Mesenchymal stem cell (in vitro differentiated cells and primary cell): ENCODE measurements at regions not wholly inside any gene's neighbourhood (a gene's known extent, or its start where the extent isn't known, plus 50 kb on each side); places are given as distances from the start of the nearest gene placed in this dataset.

ENCODE experiments used
- DNase-seq: peaks from one replicate; pipeline ENCODE4 v3.0.0-alpha.2; 2013
- H2AFZ ChIP-seq: one replicate; pipeline ENCODE4 v1.6.1; 2013; ENCODE audit warnings: low read depth, mild to moderate bottlenecking, control low read depth, inconsistent platforms, low read length, moderate library complexity
- H2AK5ac ChIP-seq: 2 replicates; pipeline ENCODE4 v1.6.1; 2013; ENCODE audit warnings: low read length, moderate library complexity, mild to moderate bottlenecking, inconsistent platforms; ENCODE audit not compliant: severe bottlenecking
- H2BK120ac ChIP-seq: one replicate; pipeline ENCODE4 v1.6.1; 2013; ENCODE audit warnings: low read depth, mild to moderate bottlenecking, inconsistent platforms, low read length, moderate library complexity
- H2BK12ac ChIP-seq, 2 experiments: one replicate each; pipeline ENCODE4 v1.6.1; 2013; ENCODE audit warnings: inconsistent platforms in 2 of 2, low read length in 2 of 2, mild to moderate bottlenecking in 2 of 2, moderate library complexity in 2 of 2, control low read depth in 1 of 2
- H2BK15ac ChIP-seq: one replicate; pipeline ENCODE4 v1.6.1; 2013; ENCODE audit warnings: mild to moderate bottlenecking, low read depth, inconsistent platforms; ENCODE audit not compliant: poor library complexity, severe bottlenecking
- H2BK5ac ChIP-seq: 2 replicates; pipeline ENCODE4 v1.6.1; 2013; ENCODE audit warnings: low read depth, mild to moderate bottlenecking, low read length, control low read depth, inconsistent platforms; ENCODE audit not compliant: poor library complexity, severe bottlenecking
- H3K14ac ChIP-seq, 2 experiments: one replicate each; pipeline ENCODE4 v1.6.1; 2013; ENCODE audit warnings: inconsistent platforms in 2 of 2, low read length in 2 of 2, control low read depth in 1 of 2, mild to moderate bottlenecking in 1 of 2, moderate library complexity in 1 of 2
- H3K18ac ChIP-seq, 2 experiments: one replicate each; pipeline ENCODE4 v1.6.1; 2013; ENCODE audit warnings: inconsistent platforms in 2 of 2, low read length in 2 of 2, control low read depth in 1 of 2, low read depth in 1 of 2, mild to moderate bottlenecking in 1 of 2
- H3K23ac ChIP-seq, 2 experiments: one replicate each; pipeline ENCODE4 v1.6.1; 2013; ENCODE audit warnings: inconsistent platforms in 2 of 2, low read length in 2 of 2, mild to moderate bottlenecking in 2 of 2, moderate library complexity in 2 of 2, control low read depth in 1 of 2
- H3K27ac ChIP-seq: 2 replicates; pipeline ENCODE4 v1.5.1; 2013; ENCODE audit warnings: mild to moderate bottlenecking, moderate library complexity, low read length, control low read depth, inconsistent platforms; ENCODE audit not compliant: poor library complexity, severe bottlenecking
- H3K27me3 ChIP-seq, 2 experiments: 2 replicates each; pipeline versions ENCODE4 v1.6.1 to v1.7.0; 2013; ENCODE audit warnings: low read length in 2 of 2, mild to moderate bottlenecking in 2 of 2, moderate library complexity in 2 of 2, control low read depth in 1 of 2, inconsistent platforms in 1 of 2; ENCODE audit not compliant: control insufficient read depth in 1 of 2, insufficient read depth in 1 of 2
- H3K36me3 ChIP-seq, 2 experiments: 2 replicates each; pipeline versions ENCODE4 v1.6.1 to v1.7.0; 2013; ENCODE audit warnings: low read length in 2 of 2, control low read depth in 1 of 2, inconsistent platforms in 1 of 2, low read depth in 1 of 2, mild to moderate bottlenecking in 1 of 2; ENCODE audit not compliant: insufficient read depth in 2 of 2, control insufficient read depth in 1 of 2
- H3K4ac ChIP-seq, 2 experiments: one replicate each; pipeline ENCODE4 v1.6.1; 2013; ENCODE audit warnings: inconsistent platforms in 2 of 2, low read length in 2 of 2, mild to moderate bottlenecking in 2 of 2, moderate library complexity in 2 of 2, control low read depth in 1 of 2, low read depth in 1 of 2
- H3K4me1 ChIP-seq: 2 replicates; pipeline ENCODE4 v1.6.1; 2013; ENCODE audit warnings: low read depth, low read length, control low read depth; ENCODE audit not compliant: control insufficient read depth, insufficient read depth
- H3K4me2 ChIP-seq: 2 replicates; pipeline ENCODE4 v1.6.1; 2013; ENCODE audit warnings: low read length, mild to moderate bottlenecking, inconsistent platforms; ENCODE audit not compliant: poor library complexity, severe bottlenecking
- H3K4me3 ChIP-seq, 2 experiments: 2 replicates each; pipeline versions ENCODE4 v1.5.1 to v1.7.0; 2013; ENCODE audit warnings: low read length in 2 of 2, mild to moderate bottlenecking in 2 of 2, control low read depth in 1 of 2, low read depth in 1 of 2; ENCODE audit not compliant: insufficient read depth in 1 of 2
- H3K79me1 ChIP-seq: replicated peaks from 2 replicates; pipeline ENCODE4 v1.6.1; 2013; ENCODE audit warnings: mild to moderate bottlenecking, control low read depth, low read length, inconsistent platforms; ENCODE audit not compliant: poor library complexity, severe bottlenecking
- H3K9ac ChIP-seq: 2 replicates; pipeline ENCODE4 v1.7.0; 2013; ENCODE audit warnings: mild to moderate bottlenecking, low read length, moderate library complexity
- H3K9me3 ChIP-seq: 2 replicates; pipeline ENCODE4 v1.7.0; 2013; ENCODE audit warnings: mild to moderate bottlenecking, low read length; ENCODE audit not compliant: control insufficient read depth
- H4K8ac ChIP-seq: one replicate; pipeline ENCODE4 v1.6.1; 2013; ENCODE audit warnings: inconsistent platforms, mild to moderate bottlenecking, low read length, moderate library complexity
- H4K91ac ChIP-seq: one replicate; pipeline ENCODE4 v1.6.1; 2013; ENCODE audit warnings: mild to moderate bottlenecking, low read length, inconsistent platforms
- WGBS: methylation state at CpG from one replicate; pipeline ENCODE4 v1.1.7; 2013; ENCODE audit warnings: mixed read lengths; 5-methylcytosine and 5-hydroxymethylcytosine counted together

GRCh38 chr6:145241039-145241438 is 494.3 kb downstream of the EPM2A start:
- Histone ChIP-seq H3K23ac (no peak overlapping the region), H2AK5ac (no peak overlapping the region), H3K4me1 (peaks cover 2% of the 10 kb centered on the region), H3K4me2 (no peak overlapping the region), H3K14ac (no peak overlapping the region), H3K27me3 (no peaks in the 10 kb centered on the region), H2BK15ac (no peak overlapping the region), H3K79me1 (no peaks in the 10 kb centered on the region), H4K8ac (no peak overlapping the region), H3K4ac (no peak overlapping the region), H3K36me3 (no peaks in the 10 kb centered on the region), H3K27ac (no peak overlapping the region), H3K9ac (peak overlapping the region; percentile 52), H3K9me3 (no peaks in the 10 kb centered on the region), H4K91ac (no peak overlapping the region), H2BK5ac (no peak overlapping the region), H2AFZ (no peak overlapping the region), H2BK12ac (no peak overlapping the region), H3K18ac (no peak overlapping the region), H2BK120ac (no peak overlapping the region), H3K4me3 (peak overlapping the region in 1 of 2 experiments; percentile 51)
- DNase-seq, result peak; percentile 21
- WGBS, result 75% methylated on average over 3 of the region's 3 CpGs

- H3K4me1 ChIP-seq, result peaks cover 2% of the 10 kb centered on the region
- peak overlapping the region; percentile 52 for H3K9ac ChIP-seq
- no peak overlapping the region for H3K4me2 ChIP-seq
- no peak overlapping the region for H4K8ac ChIP-seq
- no peak overlapping the region for H4K91ac ChIP-seq
- peak overlapping the region in 1 of 2 experiments; percentile 51 for H3K4me3 ChIP-seq
- H2AK5ac ChIP-seq, result no peak overlapping the region
- no peak overlapping the region for H3K23ac ChIP-seq
- no peak overlapping the region for H2BK15ac ChIP-seq
- DNase-seq, result no peak
- H3K9me3 ChIP-seq, result no peaks in the 10 kb centered on the region
- no peak overlapping the region for H2BK5ac ChIP-seq
- 82% methylated on average over 1 of the region's 3 CpGs for WGBS
- no peak overlapping the region for H3K18ac ChIP-seq
- no peak overlapping the region for H2AFZ ChIP-seq
- no peaks in the 10 kb centered on the region for H3K79me1 ChIP-seq
- no peak overlapping the region for H3K27ac ChIP-seq
- H3K27me3 ChIP-seq, result no peaks in the 10 kb centered on the region
- H2BK120ac ChIP-seq, result no peak overlapping the region
- no peak overlapping the region for H3K14ac ChIP-seq
- no peaks in the 10 kb centered on the region for H3K36me3 ChIP-seq
- no peak overlapping the region for H3K4ac ChIP-seq
- H2BK12ac ChIP-seq, result no peak overlapping the region
Observed at GRCh38 chr6:145241721-145242120, 493.6 kb downstream of the EPM2A start.

DNA sequence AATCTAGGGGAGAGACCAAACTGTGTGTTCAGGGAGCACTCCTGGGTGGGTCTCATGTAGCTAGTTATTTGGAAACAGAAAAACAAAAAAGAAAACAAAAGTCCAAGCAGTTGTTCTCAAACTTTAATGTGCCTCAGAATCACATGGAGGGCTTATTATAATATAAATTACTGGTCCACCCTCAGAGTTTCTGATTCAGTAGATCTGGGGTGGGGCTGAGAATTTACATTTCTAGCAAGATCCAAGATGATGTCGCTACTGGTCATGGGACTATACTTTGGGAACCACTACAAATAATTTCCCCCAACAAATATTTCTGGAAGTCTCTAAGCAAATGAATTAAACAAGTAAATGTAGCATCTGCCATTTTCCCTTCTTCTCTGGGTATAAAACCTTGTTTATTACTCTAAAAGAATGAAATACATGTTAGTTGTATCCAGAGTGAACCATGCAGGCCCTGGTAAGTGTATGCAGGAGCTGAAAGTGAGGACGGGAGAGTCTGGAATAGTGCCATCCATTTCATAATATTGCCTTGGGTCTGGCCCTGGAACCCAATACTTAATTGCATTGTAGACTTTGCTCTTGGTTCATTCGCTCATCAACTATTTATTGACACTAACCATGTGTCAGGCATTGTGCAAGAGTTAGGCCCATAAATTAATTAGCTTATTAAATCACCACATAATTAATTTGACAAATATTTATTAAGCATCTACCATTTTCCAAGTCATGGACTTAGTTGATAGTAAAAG is 490.8 kb downstream of the EPM2A start:
- no peak overlapping the region for H2BK120ac ChIP-seq
- H2AFZ ChIP-seq, result no peak overlapping the region
- no peaks in the 10 kb centered on the region for H3K9me3 ChIP-seq
- no peak overlapping the region for H2BK12ac ChIP-seq
- no peak overlapping the region for H4K91ac ChIP-seq
- H3K4me3 ChIP-seq, result no peak overlapping the region
- H3K14ac ChIP-seq, result no peak overlapping the region
- peaks cover 2% of the 10 kb centered on the region for H3K4me1 ChIP-seq
- H4K8ac ChIP-seq, result no peak overlapping the region
- no peak overlapping the region for H2BK5ac ChIP-seq
- WGBS, result 64% methylated on average over 3 of the region's 3 CpGs
- DNase-seq, result no peak
- no peaks in the 10 kb centered on the region for H3K27me3 ChIP-seq
- H3K9ac ChIP-seq, result no peak overlapping the region
- no peak overlapping the region for H2BK15ac ChIP-seq
- H3K27ac ChIP-seq, result no peak overlapping the region
- no peak overlapping the region for H3K23ac ChIP-seq
- H3K4me2 ChIP-seq, result no peak overlapping the region
- no peaks in the 10 kb centered on the region for H3K36me3 ChIP-seq
- H3K4ac ChIP-seq, result no peak overlapping the region
- H3K18ac ChIP-seq, result no peak overlapping the region
- no peak overlapping the region for H2AK5ac ChIP-seq
- H3K79me1 ChIP-seq, result no peaks in the 10 kb centered on the region

- Histone ChIP-seq H3K79me1 (no peaks in the 10 kb centered on the region), H2BK12ac (no peak overlapping the region), H3K4me3 (no peak overlapping the region), H3K4me2 (no peak overlapping the region), H2AFZ (no peak overlapping the region), H3K9ac (no peak overlapping the region), H2BK15ac (no peak overlapping the region), H4K8ac (no peak overlapping the region), H3K14ac (no peak overlapping the region), H3K27ac (no peak overlapping the region), H2BK120ac (no peak overlapping the region), H4K91ac (no peak overlapping the region), H3K27me3 (no peaks in the 10 kb centered on the region), H3K4me1 (peaks cover 2% of the 10 kb centered on the region), H3K18ac (no peak overlapping the region), H3K4ac (no peak overlapping the region), H2BK5ac (no peak overlapping the region), H3K23ac (no peak overlapping the region), H2AK5ac (no peak overlapping the region), H3K36me3 (no peaks in the 10 kb centered on the region), H3K9me3 (no peaks in the 10 kb centered on the region)
- 54% methylated on average over 4 of the region's 4 CpGs for WGBS
- peak; percentile 54 for DNase-seq
Observed at GRCh38 chr6:145245119-145245518, 490.2 kb downstream of the EPM2A start.
